Endodermal cell (in vitro differentiated cells): ENCODE measurements at regions not wholly inside any gene's neighbourhood (a gene's known extent, or its start where the extent isn't known, plus 50 kb on each side); places are given as distances from the start of the nearest gene placed in this dataset.

Source experiments
- DNase-seq: peaks from one replicate; pipeline ENCODE4 v3.0.0-alpha.2; 2017
- H3K27ac ChIP-seq: 2 replicates; pipeline ENCODE4 v1.5.1; 2013; ENCODE audit warnings: mild to moderate bottlenecking, low read depth, low read length, moderate library complexity
- H3K27me3 ChIP-seq: 2 replicates; pipeline ENCODE4 v1.6.1; 2013; ENCODE audit warnings: mild to moderate bottlenecking, low read length, moderate library complexity; ENCODE audit not compliant: insufficient read depth, control insufficient read depth, poor library complexity, severe bottlenecking
- H3K36me3 ChIP-seq: 2 replicates; pipeline ENCODE4 v1.7.0; 2013; ENCODE audit warnings: mild to moderate bottlenecking, low read length, moderate library complexity; ENCODE audit not compliant: control insufficient read depth, insufficient read depth
- H3K4me1 ChIP-seq: one replicate; pipeline ENCODE4 v1.7.0; 2013; ENCODE audit warnings: low read length; ENCODE audit not compliant: control insufficient read depth, insufficient read depth
- H3K4me3 ChIP-seq: 2 replicates; pipeline ENCODE4 v1.5.1; 2013; ENCODE audit warnings: mild to moderate bottlenecking, low read length, moderate library complexity
- H3K9ac ChIP-seq: 2 replicates; pipeline ENCODE4 v1.6.1; 2013; ENCODE audit warnings: mild to moderate bottlenecking, low read length, moderate library complexity; ENCODE audit not compliant: poor library complexity, severe bottlenecking; ENCODE audit errors: extremely low read depth
- H3K9me3 ChIP-seq: 2 replicates; pipeline ENCODE4 v1.6.1; 2013; ENCODE audit warnings: mild to moderate bottlenecking, low read length, moderate library complexity; ENCODE audit not compliant: control insufficient read depth
- H3K27ac Mint-ChIP-seq: 2 replicates; pipeline ENCODE4 v1.8.0; 2020; ENCODE audit warnings: mixed read lengths
- H3K27me3 Mint-ChIP-seq: 2 replicates; pipeline ENCODE4 v1.8.0; 2021; ENCODE audit warnings: mild to moderate bottlenecking, mixed read lengths; ENCODE audit not compliant: insufficient read depth
- H3K36me3 Mint-ChIP-seq: 2 replicates; pipeline ENCODE4 v1.8.0; 2020; ENCODE audit warnings: low read depth, mixed read lengths
- H3K4me1 Mint-ChIP-seq: 2 replicates; pipeline ENCODE4 v1.8.0; 2020; ENCODE audit warnings: mixed read lengths
- H3K4me3 Mint-ChIP-seq: 2 replicates; pipeline ENCODE4 v1.8.0; 2020; ENCODE audit warnings: mild to moderate bottlenecking, moderate library complexity, mixed read lengths
- H3K9me3 Mint-ChIP-seq: 2 replicates; pipeline ENCODE4 v1.8.0; 2020; ENCODE audit warnings: mild to moderate bottlenecking, mixed read lengths
- CTCF ChIP-seq: fragments of 200-600 bp; sonication (generic); conservative IDR thresholded peaks from 2 replicates; pipeline ENCODE4 v1.5.0; 2021; ENCODE audit warnings: antibody characterized with exemption, mild to moderate bottlenecking
- WGBS, 2 experiments: methylation state at CpG; one replicate each; pipeline versions ENCODE4 v1.1.5 to v1.1.7; 2013; ENCODE audit warnings: missing lambda C conversion rate in 2 of 2, mixed read lengths in 1 of 2; ENCODE audit not compliant: insufficient coverage in 1 of 2, insufficient read length in 1 of 2; 5-methylcytosine and 5-hydroxymethylcytosine counted together

GRCh38 chr18:45119876-45120275, 439.2 kb downstream of the SETBP1 start:
- no peaks in the 10 kb centered on the region for H3K9me3 Mint-ChIP-seq
- H3K4me1 ChIP-seq: no peaks in the 10 kb centered on the region
- no peaks in the 10 kb centered on the region for H3K27me3 Mint-ChIP-seq

GRCh38 chr18:45121146-45121545, 440.5 kb downstream of the SETBP1 start:
- no peaks in the 10 kb centered on the region for H3K27me3 ChIP-seq
- H3K4me1 Mint-ChIP-seq: no peaks in the 10 kb centered on the region
- no peak overlapping the region for H3K27ac Mint-ChIP-seq
- no peak overlapping the region for H3K4me3 ChIP-seq
- H3K36me3 ChIP-seq: no peaks in the 10 kb centered on the region
- no peaks in the 10 kb centered on the region for H3K4me1 ChIP-seq
- DNase-seq: no peak
- no peak overlapping the region for H3K27ac ChIP-seq
- no peaks in the 10 kb centered on the region for H3K27me3 Mint-ChIP-seq
- H3K9me3 Mint-ChIP-seq: no peaks in the 10 kb centered on the region
- H3K36me3 Mint-ChIP-seq: no peaks in the 10 kb centered on the region
- TF ChIP-seq CTCF: no peak
- 92 to 100% methylated on average over 1 of the region's 1 CpG for WGBS, 2 experiments
- no peak overlapping the region for H3K4me3 Mint-ChIP-seq
- H3K9me3 ChIP-seq: no peaks in the 10 kb centered on the region
- no peak overlapping the region for H3K9ac ChIP-seq

More at GRCh38 chr18:45119876-45120275, 439.2 kb downstream of the SETBP1 start:
- H3K36me3 Mint-ChIP-seq: no peaks in the 10 kb centered on the region
- no peaks in the 10 kb centered on the region for H3K27me3 ChIP-seq
- no peak overlapping the region for H3K9ac ChIP-seq
- H3K36me3 ChIP-seq: no peaks in the 10 kb centered on the region
- no peak overlapping the region for H3K27ac Mint-ChIP-seq
- no peak overlapping the region for H3K4me3 Mint-ChIP-seq
- DNase-seq: no peak
- no peaks in the 10 kb centered on the region for H3K9me3 ChIP-seq
- H3K4me3 ChIP-seq: no peak overlapping the region
- no peak overlapping the region for H3K27ac ChIP-seq
- TF ChIP-seq CTCF: no peak
- 91 to 95% methylated on average over 3 of the region's 3 CpGs for WGBS, 2 experiments
- H3K4me1 Mint-ChIP-seq: no peaks in the 10 kb centered on the region

- Histone ChIP-seq H3K9ac (no peak overlapping the region), H3K9me3 (no peaks in the 10 kb centered on the region), H3K4me1 (no peaks in the 10 kb centered on the region), H3K36me3 (no peaks in the 10 kb centered on the region), H3K27me3 (no peaks in the 10 kb centered on the region), H3K27ac (no peak overlapping the region), H3K4me3 (no peak overlapping the region)
- no peak overlapping the region for H3K4me3 Mint-ChIP-seq
- no peak for TF ChIP-seq CTCF
- no peak overlapping the region for H3K27ac Mint-ChIP-seq
- H3K36me3 Mint-ChIP-seq: no peaks in the 10 kb centered on the region
- no peaks in the 10 kb centered on the region for H3K27me3 Mint-ChIP-seq
- no peaks in the 10 kb centered on the region for H3K4me1 Mint-ChIP-seq
- no peak for DNase-seq
- 78 to 89% methylated on average over 1 of the region's 1 CpG for WGBS, 2 experiments
- H3K9me3 Mint-ChIP-seq: no peaks in the 10 kb centered on the region
Observed at GRCh38 chr18:45122506-45122905, 441.8 kb downstream of the SETBP1 start.
